GM20000 (cell line): ENCODE measurements at regions not wholly inside any gene's neighbourhood (a gene's known extent, or its start where the extent isn't known, plus 50 kb on each side); places are given as distances from the start of the nearest gene placed in this dataset.
"Not testable (repeated sequence)": the region's sequence is repeated elsewhere in the genome, so short reads cannot be mapped to it uniquely, and the experiment has no call there.

ENCODE experiments used
- DNase-seq: peaks from one replicate; pipeline ENCODE4 v3.0.0; 2012; ENCODE audit warnings: low spot score
- TF ChIP-seq, protein P1 (sequence below): IDR thresholded peaks from 2 replicates; pipeline ENCODE4 v1.5.1; 2012; ENCODE audit warnings: mild to moderate bottlenecking, control low read depth; ENCODE audit errors: extremely low read depth, missing control alignments

DNA sequence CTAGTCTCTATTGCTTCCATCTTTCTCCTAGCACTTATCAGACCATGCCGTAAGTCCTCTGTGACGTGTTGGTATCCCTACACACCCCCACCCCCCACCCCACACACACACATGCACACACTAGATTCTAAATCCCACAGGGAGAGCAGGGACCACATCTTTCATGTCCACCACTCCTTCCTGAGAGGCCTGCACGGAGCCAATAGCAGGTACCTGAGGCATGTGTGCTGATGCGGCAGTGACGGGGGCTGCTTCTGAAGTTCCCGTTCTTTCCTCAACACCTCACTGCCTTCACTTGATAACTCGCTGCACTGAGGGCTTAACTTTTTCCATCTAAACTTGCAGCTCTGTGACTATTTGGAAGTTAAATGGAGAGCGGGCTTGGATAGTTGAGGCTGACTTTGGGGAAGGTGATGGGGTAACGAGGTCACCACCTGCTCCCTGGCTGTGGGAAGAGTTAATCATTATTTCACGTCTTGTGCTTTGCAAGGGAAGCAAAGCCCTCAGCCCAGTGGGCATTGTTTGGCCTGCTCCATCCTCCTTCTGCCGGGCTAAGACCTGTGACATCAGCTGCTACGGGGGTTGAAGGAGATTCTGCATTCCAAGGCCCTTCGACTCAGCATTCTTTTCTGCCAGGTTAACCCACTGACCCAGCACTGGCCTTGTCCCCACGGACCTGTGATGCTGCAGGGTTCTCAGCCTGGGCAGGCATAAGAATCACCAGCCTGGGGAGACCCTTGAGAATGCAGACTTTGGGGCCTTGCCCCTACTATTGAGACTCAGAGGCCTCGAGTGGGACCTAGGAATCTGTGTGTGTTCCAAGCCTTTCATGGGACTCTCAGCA is 187.8 kb downstream of the ANKRD60 start:
- TF ChIP-seq, protein P1, sequence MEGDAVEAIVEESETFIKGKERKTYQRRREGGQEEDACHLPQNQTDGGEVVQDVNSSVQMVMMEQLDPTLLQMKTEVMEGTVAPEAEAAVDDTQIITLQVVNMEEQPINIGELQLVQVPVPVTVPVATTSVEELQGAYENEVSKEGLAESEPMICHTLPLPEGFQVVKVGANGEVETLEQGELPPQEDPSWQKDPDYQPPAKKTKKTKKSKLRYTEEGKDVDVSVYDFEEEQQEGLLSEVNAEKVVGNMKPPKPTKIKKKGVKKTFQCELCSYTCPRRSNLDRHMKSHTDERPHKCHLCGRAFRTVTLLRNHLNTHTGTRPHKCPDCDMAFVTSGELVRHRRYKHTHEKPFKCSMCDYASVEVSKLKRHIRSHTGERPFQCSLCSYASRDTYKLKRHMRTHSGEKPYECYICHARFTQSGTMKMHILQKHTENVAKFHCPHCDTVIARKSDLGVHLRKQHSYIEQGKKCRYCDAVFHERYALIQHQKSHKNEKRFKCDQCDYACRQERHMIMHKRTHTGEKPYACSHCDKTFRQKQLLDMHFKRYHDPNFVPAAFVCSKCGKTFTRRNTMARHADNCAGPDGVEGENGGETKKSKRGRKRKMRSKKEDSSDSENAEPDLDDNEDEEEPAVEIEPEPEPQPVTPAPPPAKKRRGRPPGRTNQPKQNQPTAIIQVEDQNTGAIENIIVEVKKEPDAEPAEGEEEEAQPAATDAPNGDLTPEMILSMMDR, result no peak
- no peak for DNase-seq

DNA sequence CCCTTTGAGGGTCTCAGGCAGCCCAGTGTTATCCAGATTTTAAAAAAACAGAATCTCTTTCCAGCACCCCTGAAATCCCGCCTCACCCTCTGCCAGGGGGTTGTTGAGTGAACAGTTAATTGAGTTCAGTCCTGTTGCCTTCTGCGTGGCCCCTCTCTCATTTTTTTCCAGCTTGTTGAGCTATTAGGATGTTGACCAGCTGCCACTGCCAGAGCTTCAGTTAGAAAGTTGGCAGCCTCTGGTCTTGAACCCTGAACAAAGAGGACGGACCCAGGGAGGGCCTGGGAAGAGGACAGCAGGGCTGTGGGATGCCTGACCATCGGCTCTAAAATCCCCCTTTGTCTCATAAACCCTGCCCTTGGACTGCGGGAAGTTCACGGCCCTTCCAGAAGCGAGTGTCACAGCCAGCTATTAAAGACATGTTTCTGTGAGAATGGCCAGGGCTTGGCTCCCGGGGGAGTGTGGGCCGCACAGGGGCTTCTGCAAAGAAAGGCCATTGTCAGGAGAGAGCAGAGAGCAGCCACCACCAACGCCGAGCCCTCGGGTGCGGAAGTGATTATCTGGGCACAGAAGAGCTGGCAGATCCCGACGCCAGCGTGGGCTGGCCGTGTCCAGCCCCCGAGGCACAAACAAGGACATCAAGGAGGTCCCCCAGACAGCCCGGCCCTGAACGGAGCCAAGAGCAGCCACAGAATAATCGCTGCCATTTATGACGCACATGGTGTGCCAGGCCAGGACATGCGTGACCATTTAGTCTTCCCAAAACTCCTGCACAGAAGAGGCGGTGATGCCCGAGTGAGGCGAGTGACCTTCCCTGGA is 189.0 kb downstream of the ANKRD60 start:
- TF ChIP-seq, protein P1, result no peak
- DNase-seq, result no peak

DNA sequence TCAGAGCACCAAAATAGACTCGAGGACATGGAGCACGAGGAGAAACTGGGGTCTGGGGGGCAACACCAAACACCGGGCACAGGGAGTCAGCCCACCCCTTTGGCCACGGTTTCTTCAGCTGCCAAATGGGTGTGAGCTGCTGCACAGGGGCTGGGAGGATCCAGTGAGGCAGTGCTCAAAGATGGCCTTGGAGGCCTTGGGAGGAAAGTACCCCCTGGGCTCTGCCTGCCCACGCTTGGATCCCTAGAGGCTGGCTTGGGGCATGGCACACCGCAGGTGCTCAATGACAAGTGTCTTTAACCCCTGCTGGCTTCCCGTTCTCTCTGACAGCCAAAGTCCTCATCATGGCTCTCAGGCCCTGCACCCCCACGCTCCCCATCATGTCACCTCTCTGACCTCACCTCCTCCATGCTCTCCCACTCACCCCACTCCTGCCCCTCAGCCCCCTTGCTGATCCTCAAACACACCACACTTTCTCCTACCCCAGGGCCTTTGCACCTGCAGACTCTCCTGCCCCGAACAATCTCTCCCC is 190.3 kb downstream of the ANKRD60 start:
- TF ChIP-seq, protein P1, result no peak
- no peak for DNase-seq

DNA sequence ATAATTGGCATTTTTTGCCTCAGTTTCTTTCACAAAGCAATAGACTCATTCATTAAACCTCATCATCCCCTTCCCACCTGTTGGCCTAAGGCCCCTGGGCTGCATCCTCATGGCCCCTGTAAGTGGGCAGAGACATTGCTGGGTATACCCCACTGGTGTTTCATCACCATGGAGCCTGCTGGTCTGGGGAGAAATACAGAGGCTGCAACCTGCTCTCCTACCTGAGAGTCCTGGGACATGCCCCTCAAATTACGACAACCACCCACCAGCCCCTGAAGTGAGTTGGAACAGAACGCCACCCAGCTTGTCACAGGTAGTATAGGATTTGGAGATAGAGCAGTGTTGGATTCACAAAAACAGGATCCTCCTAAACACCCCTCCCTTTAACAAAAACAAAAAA is 190.8 kb downstream of the ANKRD60 start:
- DNase-seq, result no peak
- TF ChIP-seq, protein P1, result no peak

DNA sequence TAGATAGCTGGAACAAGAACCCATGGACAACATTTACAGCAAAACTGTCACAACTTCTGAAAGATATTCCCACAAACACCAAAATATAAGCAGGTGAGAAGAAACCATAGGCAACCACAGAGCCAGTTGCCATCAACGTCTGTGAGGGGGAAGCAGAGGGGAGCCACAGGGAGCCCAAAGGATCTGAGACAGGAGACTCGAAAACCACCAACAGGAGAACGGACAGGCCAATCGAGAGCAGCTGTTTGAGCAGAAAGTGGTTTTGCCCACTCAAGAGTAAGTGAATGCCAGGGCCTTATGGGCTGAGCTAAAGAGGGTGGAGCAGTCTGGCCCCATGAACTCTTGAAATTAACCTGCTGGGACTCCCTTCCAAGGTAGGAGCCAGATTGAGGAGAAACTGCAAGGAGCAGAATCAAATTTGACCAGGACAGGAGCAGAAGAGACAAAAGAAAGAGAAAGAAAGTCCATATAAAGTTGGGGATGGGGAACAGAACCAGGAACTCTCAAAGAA is 195.4 kb downstream of the ANKRD60 start:
- TF ChIP-seq, protein P1, result no peak
- no peak for DNase-seq

DNA sequence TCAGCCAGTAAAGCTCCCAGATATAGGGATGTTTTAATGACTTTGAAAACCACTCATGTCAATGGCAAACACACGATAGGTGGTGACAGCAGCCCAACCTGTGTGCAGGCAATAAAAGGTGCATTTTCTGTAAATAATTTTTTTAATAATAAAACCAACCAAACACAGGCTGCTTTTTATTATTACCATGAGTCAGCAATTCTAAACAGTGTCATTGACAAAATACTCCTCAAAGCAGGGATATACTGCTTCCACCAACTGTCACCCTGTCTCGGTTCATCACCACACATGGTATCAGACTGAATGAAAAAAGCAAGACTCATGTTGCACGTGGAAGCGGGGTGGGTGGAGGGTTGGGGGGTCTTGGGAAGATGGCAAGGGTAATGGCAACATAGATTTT is 195.9 kb downstream of the ANKRD60 start:
- TF ChIP-seq, protein P1, result no peak
- DNase-seq, result no peak

DNA sequence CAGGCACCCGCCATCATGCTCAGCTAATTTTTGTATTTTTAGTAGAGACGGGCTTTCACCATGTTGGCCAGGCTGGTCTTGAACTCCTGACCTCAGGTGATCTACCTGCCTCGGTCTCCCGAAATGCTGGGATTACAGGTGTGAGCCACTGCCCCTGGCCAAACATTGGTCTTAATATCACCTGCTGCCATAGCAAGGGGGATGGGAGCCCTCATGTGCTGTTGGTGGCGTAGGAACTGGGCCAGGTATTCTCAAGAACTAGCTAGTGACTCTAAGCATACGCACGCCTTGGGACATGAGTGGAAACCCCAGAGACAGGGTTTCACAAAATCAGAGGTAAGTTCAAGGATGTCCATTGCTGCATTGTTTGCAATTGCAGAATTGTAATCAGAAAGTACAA is 197.1 kb downstream of the ANKRD60 start:
- DNase-seq, result not testable (repeated sequence)
